OCI-LY1 (cell line): ENCODE measurements at regions not wholly inside any gene's neighbourhood (a gene's known extent, or its start where the extent isn't known, plus 50 kb on each side); places are given as distances from the start of the nearest gene placed in this dataset.

Experiments
- EZH2 ChIP-seq: fragments of 200-600 bp; sonication (generic), shearing (Covaris generic); IDR thresholded peaks from 2 replicates; pipeline ENCODE4 v1.8.0; 2017; ENCODE audit warnings: borderline replicate concordance, mixed run types, mild to moderate bottlenecking, antibody characterized with exemption, low read length, moderate library complexity, mixed read lengths
- TF ChIP-seq, protein P1 (sequence below): fragments of 200-600 bp; sonication (generic), shearing (Covaris generic); IDR thresholded peaks from 2 replicates; pipeline ENCODE4 v1.5.1; 2017; ENCODE audit warnings: mild to moderate bottlenecking, antibody characterized with exemption, low read length, moderate library complexity, mixed read lengths

DNA sequence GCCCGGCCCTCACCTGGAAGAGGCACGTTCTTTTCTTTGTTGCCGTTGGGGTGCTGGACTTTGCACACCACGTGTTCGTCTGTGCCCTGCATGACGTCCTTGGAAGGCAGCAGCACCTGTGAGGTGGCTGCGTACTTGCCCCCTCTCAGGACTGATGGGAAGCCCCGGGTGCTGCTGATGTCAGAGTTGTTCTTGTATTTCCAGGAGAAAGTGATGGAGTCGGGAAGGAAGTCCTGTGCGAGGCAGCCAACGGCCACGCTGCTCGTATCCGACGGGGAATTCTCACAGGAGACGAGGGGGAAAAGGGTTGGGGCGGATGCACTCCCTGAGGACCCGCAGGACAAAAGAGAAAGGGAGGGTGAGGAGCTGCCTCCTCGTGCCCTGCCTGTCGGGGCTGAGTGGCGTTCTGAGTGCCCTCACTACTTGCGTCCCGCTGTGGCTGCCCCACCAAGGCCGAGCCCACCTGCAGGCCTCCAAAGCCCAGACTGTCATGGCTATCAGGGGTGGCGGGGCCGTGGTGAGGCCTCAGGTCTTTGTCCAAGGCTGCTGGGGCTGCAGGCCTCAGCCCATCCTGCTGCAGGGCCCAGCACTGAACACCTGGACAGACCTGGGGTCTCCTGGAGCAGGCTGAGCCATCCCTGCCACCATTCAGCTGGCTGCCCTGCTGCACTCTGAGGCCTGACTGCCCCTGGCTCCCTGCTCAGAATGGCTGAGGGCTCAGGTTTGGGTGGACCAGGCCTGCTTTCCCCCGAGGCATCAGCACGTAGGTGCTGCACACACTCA lies 329.7 kb downstream of the TMEM121 start:
- no peak for TF ChIP-seq EZH2
- TF ChIP-seq, protein P1, sequence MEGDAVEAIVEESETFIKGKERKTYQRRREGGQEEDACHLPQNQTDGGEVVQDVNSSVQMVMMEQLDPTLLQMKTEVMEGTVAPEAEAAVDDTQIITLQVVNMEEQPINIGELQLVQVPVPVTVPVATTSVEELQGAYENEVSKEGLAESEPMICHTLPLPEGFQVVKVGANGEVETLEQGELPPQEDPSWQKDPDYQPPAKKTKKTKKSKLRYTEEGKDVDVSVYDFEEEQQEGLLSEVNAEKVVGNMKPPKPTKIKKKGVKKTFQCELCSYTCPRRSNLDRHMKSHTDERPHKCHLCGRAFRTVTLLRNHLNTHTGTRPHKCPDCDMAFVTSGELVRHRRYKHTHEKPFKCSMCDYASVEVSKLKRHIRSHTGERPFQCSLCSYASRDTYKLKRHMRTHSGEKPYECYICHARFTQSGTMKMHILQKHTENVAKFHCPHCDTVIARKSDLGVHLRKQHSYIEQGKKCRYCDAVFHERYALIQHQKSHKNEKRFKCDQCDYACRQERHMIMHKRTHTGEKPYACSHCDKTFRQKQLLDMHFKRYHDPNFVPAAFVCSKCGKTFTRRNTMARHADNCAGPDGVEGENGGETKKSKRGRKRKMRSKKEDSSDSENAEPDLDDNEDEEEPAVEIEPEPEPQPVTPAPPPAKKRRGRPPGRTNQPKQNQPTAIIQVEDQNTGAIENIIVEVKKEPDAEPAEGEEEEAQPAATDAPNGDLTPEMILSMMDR: no peak
